ENCODE measurements at regions not wholly inside any gene's neighbourhood (a gene's known extent, or its start where the extent isn't known, plus 50 kb on each side); places are given as distances from the start of the nearest gene placed in this dataset.

DNA sequence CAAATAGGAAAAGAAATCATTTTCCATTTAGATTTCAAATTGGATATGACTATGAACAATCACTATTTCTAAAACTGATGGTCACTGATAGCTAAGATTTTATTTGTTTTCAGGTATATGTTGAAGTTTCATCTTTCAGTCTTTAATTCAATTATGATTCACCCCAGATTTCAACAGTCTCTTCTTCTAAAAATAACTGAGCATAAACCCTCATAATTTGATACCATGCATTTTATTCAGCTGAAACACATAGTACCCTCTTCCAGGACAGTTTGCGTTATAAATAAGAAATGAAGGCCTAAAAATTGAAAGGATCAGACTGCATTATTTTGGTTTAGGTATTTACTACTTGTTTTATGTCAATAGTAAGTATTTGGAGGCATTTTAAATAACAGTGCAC lies 428.5 kb upstream of the NBEA start:
- no peak for TF ChIP-seq POLR2A (IDR thresholded peaks at IDR 0.05)
- TF ChIP-seq, protein P1, sequence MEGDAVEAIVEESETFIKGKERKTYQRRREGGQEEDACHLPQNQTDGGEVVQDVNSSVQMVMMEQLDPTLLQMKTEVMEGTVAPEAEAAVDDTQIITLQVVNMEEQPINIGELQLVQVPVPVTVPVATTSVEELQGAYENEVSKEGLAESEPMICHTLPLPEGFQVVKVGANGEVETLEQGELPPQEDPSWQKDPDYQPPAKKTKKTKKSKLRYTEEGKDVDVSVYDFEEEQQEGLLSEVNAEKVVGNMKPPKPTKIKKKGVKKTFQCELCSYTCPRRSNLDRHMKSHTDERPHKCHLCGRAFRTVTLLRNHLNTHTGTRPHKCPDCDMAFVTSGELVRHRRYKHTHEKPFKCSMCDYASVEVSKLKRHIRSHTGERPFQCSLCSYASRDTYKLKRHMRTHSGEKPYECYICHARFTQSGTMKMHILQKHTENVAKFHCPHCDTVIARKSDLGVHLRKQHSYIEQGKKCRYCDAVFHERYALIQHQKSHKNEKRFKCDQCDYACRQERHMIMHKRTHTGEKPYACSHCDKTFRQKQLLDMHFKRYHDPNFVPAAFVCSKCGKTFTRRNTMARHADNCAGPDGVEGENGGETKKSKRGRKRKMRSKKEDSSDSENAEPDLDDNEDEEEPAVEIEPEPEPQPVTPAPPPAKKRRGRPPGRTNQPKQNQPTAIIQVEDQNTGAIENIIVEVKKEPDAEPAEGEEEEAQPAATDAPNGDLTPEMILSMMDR (IDR thresholded peaks at IDR 0.05): no peak
- intact Hi-C loops (cut with DNase I): no loop called here
- H3K36me3 ChIP-seq: no peaks in the 10 kb centered on the region
- no peaks in the 10 kb centered on the region for H3K4me1 ChIP-seq
- WGBS, 2 donors: 96 to 98% methylated on average over 1 of the region's 1 CpG
- no peak overlapping the region for H3K4me3 ChIP-seq (replicated peaks in 1 of 3)
- no peak overlapping the region for H3K27ac ChIP-seq
- H3K9me3 ChIP-seq: no peaks in the 10 kb centered on the region
- no peak for DNase-seq
- H3K27me3 ChIP-seq: no peaks in the 10 kb centered on the region

DNA sequence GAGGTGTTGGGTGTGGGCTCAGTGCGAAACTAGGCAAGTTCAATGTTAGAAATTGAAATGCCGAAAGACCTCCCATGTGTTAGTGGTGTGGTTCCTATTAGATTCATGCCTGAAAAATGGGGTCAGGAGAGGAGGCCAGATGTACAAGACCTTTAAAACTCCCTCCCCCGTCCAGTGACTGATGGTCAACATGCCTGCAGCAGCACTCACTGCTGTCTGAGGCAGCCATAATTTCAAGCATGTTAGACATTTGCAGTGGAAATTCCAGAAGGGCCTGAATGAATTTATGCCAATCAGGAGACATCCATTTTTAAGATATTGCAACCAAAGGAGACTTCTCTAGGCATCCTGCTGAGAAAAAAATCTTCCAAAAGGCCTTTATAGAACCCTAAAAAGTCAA lies 426.9 kb upstream of the NBEA start:
- H3K27ac ChIP-seq: no peak overlapping the region
- 92 to 95% methylated on average over 3 of the region's 3 CpGs for WGBS, 2 donors
- DNase-seq: no peak

GRCh38 chr13:34521171-34521570 lies 420.9 kb upstream of the NBEA start:
- WGBS, 2 donors: 33 to 45% methylated on average over 5 of the region's 5 CpGs
- Histone ChIP-seq H3K9me3 (no peaks in the 10 kb centered on the region), H3K36me3 (no peaks in the 10 kb centered on the region), H3K4me3 (replicated peaks in 1 of 3) (no peak overlapping the region), H3K27me3 (no peaks in the 10 kb centered on the region), H3K4me1 (peaks cover 6% of the 10 kb centered on the region in 2 donors), H3K27ac (peak overlapping the region in 1 of 3 donors; percentile 30)
- intact Hi-C loops (cut with DNase I): no loop called here
- peak; percentile 47 to 51 for DNase-seq
- no peak for TF ChIP-seq POLR2A (IDR thresholded peaks at IDR 0.05)
- TF ChIP-seq, protein P1 (IDR thresholded peaks at IDR 0.05): no peak

More for the DNA sequence above, 426.9 kb upstream of the NBEA start:
- Histone ChIP-seq H3K36me3 (no peaks in the 10 kb centered on the region), H3K4me3 (replicated peaks in 1 of 3) (no peak overlapping the region), H3K27me3 (no peaks in the 10 kb centered on the region), H3K4me1 (no peaks in the 10 kb centered on the region), H3K9me3 (no peaks in the 10 kb centered on the region)
- intact Hi-C loops (cut with DNase I): no loop called here
- TF ChIP-seq, protein P1 (IDR thresholded peaks at IDR 0.05): no peak
- no peak for TF ChIP-seq POLR2A (IDR thresholded peaks at IDR 0.05)

GRCh38 chr13:34522808-34523207 lies 419.3 kb upstream of the NBEA start:
- TF ChIP-seq, protein P1 (IDR thresholded peaks at IDR 0.05): no peak
- no peak for TF ChIP-seq POLR2A (IDR thresholded peaks at IDR 0.05)
- Histone ChIP-seq H3K36me3 (no peaks in the 10 kb centered on the region), H3K4me1 (peaks cover 6% of the 10 kb centered on the region in 2 donors), H3K27me3 (no peaks in the 10 kb centered on the region), H3K9me3 (no peaks in the 10 kb centered on the region), H3K27ac (no peak overlapping the region), H3K4me3 (replicated peaks in 1 of 3) (no peak overlapping the region)
- 85 to 91% methylated on average over 4 of the region's 4 CpGs for WGBS, 2 donors
- DNase-seq: no peak
- intact Hi-C loops (cut with DNase I): no loop called here

DNA sequence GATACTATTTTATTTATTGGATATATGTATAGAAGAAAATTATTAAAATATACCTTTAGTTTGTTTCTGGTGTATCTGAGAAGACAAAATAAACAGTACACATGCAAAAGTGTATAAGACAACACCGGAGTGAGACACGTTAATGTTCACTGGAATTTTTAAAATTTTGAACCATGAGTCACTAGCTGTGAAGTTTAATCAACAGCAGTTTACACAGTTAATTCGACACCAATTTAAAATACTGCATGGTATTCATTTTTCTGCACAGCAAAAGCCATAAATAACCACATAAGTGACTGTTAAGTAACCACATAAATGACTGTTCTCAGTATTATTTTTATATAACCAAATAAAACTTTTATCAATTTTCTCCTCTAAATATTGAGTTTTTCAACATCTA lies 418.7 kb upstream of the NBEA start:
- TF ChIP-seq POLR2A (IDR thresholded peaks at IDR 0.05): no peak
- TF ChIP-seq, protein P1 (IDR thresholded peaks at IDR 0.05): no peak
- intact Hi-C loops (cut with DNase I): no loop called here
- H3K9me3 ChIP-seq: no peaks in the 10 kb centered on the region
- no peak overlapping the region for H3K4me3 ChIP-seq (replicated peaks in 1 of 3)
- peaks cover 6% of the 10 kb centered on the region in 2 donors for H3K4me1 ChIP-seq
- no peak for DNase-seq
- no peaks in the 10 kb centered on the region for H3K36me3 ChIP-seq
- no peaks in the 10 kb centered on the region for H3K27me3 ChIP-seq
- H3K27ac ChIP-seq: no peak overlapping the region
- 82 to 86% methylated on average over 3 of the region's 3 CpGs for WGBS, 2 donors

All from thyroid gland (tissue), 4 donors.